Endometrial microvascular endothelial cells (primary cell): ENCODE measurements at regions not wholly inside any gene's neighbourhood (a gene's known extent, or its start where the extent isn't known, plus 50 kb on each side); places are given as distances from the start of the nearest gene placed in this dataset.
"Not testable (repeated sequence)": the region's sequence is repeated elsewhere in the genome, so short reads cannot be mapped to it uniquely, and the experiment has no call there.

Source experiments
- in situ Hi-C: cut with HindIII; loops from 2 replicates; pipeline ENCODE4 v1.10.0; 2017; ENCODE audit warnings: low sequenced_read_pairs, low pct_unique_long_range_greater_than_20kb; ENCODE audit errors: inconsistent ontology term

DNA sequence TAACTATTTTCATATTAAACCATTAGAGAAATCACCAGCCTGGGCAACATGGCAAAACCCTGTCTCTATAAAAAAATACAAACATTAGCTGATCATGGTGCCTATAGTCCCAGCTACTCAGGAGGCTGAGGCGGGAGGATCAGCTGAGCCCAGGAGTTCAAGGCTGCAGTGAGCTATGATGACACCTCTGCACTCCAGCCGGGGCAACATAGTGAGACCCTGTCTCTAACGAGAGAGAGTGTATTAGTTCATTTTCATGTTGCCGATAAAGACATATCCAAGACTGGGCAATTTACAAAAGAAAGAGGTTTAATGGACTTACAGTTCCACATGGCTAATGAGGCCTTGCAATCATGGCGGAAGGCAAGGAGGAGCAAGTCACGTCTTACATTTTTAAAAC is 102.1 kb upstream of the IL12A start:
- in situ Hi-C loops = not testable (repeated sequence)

DNA sequence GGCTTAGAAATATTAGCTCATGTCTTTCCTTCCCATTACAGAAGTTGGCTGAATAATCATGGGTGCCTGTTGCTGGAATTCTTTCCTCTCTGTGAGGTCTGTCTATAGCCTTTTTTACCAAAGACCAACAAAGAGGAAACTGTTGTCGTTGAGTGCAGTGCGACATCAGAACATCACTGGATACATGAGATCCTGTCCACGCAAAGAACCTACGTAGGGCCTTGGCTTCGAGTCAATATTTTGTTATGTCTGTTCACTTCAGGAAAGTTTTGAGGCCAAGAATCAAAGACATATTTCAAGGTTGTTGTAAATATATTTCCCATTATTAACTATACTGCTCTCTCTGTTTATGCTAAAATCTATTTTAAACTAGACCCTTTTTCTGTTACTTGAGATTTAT is 101.5 kb upstream of the IL12A start:
- in situ Hi-C loops = no loop called here

DNA sequence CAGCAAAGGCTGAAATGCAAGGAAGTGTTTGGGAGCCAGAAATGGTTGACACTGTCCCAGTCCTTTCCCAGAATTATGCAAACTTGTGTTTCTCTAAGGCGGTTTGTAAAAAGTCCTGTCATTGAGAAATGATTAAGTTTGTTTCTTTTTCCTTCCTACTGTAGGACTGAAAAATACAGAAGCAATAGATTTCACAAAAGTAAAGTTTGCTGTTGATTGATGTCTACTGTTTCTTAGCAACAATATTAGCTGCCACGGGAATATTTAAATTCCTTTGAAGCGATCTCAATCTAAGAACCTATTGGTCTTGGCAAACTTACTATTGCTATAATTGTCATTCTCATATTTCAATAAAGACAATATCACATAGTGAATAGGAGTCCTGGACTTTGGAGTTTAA is 100.7 kb upstream of the IL12A start:
- in situ Hi-C loops = no loop called here

- in situ Hi-C loops = loop anchor here (5.0 kb wide), 1 partner anchor 100 kb away; no protein-coding TSS in a partner anchor
Measured at GRCh38 chr3:159892171-159892795, 96.4 kb upstream of the IL12A start.

DNA sequence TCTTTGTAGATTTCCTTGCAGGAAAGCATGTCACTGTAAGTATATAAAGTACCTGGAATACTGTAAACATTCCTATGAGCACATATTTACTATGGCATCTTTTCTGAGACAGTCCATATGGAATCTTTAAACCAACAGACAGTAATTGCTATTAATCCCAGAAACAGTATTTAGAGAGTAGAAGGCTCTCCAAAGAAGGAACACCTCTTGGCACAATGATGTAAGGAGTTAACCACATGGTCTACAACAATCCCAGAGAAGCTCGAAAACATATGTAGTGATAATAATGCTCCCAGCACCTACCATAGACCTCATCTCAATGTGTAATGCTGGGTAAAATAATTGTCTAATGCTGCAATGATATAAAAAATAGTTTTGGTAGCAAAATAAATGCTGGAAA is 95.8 kb upstream of the IL12A start:
- in situ Hi-C loops = loop anchor here (5.0 kb wide), 1 partner anchor 100 kb away; no protein-coding TSS in a partner anchor

DNA sequence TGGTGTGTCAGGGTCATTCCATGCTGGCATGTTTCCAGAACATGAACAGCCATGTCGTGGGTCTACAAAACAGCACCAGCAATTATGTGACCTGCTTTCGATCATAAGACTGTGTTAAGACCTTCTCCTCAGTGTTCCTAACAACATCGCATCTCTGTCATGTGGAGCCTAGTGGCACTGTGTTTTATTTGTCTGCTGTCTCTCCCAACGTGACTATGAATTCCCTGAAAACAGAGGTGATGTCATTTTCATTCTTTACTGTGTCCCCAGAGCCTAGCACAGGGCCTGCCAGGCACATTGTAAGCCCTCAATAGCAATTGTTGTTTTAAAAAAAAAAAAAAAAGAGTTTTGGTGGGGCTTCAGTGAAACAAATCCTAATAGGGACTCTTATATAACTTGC is 94.2 kb upstream of the IL12A start:
- in situ Hi-C loops = loop anchor here (5.0 kb wide), 1 partner anchor 98 kb away; no protein-coding TSS in a partner anchor

DNA sequence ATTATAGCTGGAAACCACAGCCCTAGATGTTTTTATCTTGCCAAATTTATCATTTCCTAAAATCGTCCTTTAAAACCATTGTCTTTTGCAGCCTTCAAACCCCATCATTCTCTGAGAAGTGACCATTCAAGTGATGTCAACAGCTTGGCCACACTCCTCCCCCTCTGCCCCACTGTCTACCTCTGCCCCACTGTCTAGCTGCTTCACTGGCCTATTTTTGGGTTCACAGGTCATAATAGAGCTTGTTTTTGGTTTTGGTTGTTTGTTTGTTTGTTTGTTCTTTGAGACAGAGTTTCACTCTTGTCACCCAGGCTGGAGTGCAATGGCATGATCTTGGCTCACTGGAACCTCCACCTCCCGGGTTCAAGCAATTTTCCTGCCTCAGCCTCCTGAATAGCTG is 93.2 kb upstream of the IL12A start:
- in situ Hi-C loops = no loop called here

- in situ Hi-C loops = no loop called here
Measured at GRCh38 chr3:159896543-159896942, 92.1 kb upstream of the IL12A start.

- in situ Hi-C loops = no loop called here
Measured at GRCh38 chr3:159897331-159898075, 91.1 kb upstream of the IL12A start.

DNA sequence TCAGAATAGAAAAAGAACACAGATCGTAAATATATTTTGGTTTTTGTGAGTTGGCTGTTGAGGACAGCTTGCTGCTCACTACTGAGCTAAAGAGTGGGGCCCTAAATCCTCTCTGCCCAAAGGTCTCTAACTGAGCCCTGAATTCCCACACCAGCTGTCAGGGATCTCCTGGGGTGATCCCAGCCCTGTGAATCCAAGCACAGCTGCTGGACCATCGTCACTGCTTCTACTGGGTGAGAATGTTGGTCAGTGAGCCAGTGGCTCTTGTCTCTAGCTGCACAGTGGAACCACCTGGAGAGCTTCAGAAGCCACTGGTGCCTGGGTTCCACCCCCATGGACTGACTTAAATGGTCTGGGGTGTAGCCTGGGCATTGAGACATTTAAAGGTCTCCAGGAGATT is 90.5 kb upstream of the IL12A start:
- in situ Hi-C loops = no loop called here

- in situ Hi-C loops = no loop called here
Measured at GRCh38 chr3:159899166-159899565, 89.5 kb upstream of the IL12A start.

GRCh38 chr3:159902546-159903314 is 85.9 kb upstream of the IL12A start:
- in situ Hi-C loops = no loop called here

DNA sequence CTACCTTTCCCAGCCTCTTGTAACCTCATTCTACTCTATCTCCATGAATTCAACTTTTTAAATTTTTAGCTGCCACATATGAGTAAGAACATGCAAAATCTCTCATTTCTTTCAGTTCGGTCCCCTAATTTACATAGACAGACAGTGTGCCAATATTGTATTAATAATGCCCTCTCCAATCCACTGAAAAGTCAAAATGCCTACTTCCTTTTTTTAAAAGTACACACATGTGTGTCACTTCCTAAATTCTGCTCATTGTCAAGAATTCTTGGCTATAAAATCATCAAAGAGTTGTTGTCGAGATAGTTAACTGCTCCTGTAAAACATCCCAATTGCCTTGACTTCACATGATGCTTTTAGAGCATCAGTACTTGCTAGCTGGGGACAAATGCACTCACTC is 84.2 kb upstream of the IL12A start:
- in situ Hi-C loops = no loop called here

DNA sequence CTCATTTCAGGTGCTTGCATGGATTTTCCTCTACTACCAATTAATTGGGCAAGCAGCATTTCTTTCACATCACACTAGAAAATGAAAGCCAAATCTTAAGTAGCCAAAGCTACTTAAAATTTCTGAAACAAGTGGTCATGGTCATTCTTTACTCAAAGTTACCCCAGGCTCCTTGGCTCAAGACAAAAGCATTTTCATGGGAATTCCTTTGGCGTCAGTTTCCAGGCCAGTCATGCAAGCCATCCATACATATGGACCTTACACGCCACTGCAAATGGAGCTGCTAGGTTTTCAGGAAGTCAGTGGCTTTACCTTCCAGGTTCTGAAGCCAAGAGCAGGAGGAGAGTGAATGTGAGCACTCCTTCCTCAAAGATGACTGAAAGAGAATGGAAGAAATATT is 83.7 kb upstream of the IL12A start:
- in situ Hi-C loops = no loop called here

- in situ Hi-C loops = no loop called here
Measured at GRCh38 chr3:159907828-159908227, 80.8 kb upstream of the IL12A start.

DNA sequence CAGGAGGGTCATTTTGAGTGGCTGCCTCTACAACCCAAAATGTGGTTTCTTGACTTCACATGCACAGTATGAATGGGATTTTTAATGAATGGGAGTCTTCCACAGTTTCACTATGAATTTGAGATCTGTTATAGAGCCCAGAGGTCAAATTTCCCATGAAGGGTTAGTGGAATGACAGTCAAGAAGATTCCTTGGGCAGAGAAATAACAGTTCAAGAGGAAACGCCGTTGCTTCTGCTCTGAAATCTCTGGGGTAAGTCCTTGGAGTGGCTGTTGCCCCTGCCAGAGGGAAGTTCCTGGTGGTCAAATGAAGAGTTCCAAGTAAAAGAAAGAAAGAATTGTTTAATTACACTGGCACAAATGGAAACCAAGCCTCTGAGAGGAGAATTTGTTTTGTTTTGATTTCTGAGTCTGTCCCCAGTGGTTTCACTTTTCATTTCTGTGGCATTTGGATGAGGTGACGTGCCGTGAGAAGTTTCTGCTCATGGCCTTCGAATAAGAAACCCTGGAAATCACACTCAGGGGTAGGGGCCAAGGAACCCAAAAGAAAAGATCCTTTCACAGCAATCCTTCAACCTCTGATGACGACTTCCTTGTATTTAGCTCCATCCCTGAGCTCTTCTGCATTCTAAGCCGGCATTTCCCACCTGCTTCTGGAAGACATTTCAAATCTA is 77.5 kb upstream of the IL12A start:
- in situ Hi-C loops = no loop called here

DNA sequence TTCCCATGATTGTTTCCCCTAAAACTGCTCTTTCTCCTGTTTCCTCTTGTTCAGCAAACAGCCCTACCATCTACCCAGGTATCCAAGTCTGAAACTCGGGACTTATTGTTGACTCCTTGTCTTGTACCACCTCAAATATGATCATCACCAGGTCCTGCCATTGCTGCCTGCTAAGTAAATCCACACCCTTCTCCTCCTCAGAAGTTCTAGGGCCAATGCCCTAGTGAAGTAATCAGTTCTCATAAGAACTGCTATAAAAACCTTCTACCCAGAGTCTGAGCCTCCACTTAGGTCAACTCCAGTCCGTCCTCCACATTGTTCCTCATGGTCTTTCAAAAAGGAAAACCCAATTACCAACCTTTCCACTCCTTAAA is 77.0 kb upstream of the IL12A start:
- in situ Hi-C loops = no loop called here

GRCh38 chr3:159913712-159914414 is 74.8 kb upstream of the IL12A start:
- in situ Hi-C loops = no loop called here

DNA sequence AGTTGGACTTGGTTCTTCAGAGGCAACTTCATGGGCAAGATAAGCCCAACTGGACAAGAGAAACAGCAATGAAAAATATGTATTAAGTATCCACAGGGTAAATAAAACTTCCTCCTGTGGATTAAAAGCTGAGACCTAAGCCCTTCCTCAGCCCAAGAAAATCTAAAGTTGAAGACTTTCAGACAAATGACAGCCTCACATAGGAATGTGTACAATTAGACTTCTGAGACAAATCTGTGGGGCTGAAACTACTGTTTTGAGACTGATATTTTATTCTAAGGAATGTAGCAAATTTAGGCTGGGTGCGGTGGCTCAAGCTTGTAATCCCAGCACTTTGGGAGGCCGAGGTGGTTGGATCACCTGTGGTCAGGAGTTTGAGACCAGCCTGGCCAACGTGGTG is 74.2 kb upstream of the IL12A start:
- in situ Hi-C loops = no loop called here
